ENCODE measurements at regions not wholly inside any gene's neighbourhood (a gene's known extent, or its start where the extent isn't known, plus 50 kb on each side); places are given as distances from the start of the nearest gene placed in this dataset.
A peak's percentile ranks its signal among the peaks of the same experiment; 100 is the strongest.

DNA sequence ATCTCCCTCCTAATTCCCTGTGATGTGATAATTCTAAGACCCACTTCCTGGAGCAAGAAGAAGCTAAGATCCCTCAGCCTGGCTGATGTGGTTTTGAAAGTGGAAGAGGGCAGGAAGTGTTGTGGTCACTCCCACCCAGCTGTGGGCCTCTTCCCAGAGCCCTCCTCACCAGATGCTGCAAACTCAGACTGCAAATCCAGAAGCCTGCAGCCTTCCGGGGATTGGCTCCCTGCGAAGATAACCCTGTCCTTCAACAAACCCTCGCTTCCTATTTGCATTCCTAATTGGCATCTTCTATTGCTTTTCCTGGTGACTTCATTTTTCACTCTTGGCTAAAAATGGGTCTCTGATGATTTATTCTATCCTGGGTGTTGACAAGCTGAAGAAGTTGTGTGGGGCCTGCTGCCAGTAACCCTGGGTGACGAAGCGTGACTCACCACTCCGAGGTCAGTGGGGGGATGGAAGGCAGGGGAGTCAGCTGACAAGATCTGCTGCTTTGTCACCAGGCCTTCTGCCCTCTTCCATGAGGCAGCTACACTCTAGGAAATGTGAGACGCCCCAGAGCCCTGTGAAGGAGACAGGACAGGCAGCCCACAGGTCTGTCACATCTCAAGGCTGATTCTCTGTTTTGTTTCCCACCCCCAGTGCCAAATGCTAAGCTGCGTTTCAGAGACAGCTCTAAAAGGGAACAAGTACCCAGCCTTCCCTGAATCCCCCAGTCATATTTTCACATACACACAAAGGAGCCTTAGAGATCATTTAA lies 99.7 kb upstream of the LIPC start:
- TF ChIP-seq, protein P1, sequence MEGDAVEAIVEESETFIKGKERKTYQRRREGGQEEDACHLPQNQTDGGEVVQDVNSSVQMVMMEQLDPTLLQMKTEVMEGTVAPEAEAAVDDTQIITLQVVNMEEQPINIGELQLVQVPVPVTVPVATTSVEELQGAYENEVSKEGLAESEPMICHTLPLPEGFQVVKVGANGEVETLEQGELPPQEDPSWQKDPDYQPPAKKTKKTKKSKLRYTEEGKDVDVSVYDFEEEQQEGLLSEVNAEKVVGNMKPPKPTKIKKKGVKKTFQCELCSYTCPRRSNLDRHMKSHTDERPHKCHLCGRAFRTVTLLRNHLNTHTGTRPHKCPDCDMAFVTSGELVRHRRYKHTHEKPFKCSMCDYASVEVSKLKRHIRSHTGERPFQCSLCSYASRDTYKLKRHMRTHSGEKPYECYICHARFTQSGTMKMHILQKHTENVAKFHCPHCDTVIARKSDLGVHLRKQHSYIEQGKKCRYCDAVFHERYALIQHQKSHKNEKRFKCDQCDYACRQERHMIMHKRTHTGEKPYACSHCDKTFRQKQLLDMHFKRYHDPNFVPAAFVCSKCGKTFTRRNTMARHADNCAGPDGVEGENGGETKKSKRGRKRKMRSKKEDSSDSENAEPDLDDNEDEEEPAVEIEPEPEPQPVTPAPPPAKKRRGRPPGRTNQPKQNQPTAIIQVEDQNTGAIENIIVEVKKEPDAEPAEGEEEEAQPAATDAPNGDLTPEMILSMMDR (IDR thresholded peaks at IDR 0.05), result no peak
- TF ChIP-seq NR3C1 (IDR thresholded peaks at IDR 0.05), result no peak
- peak; percentile 96 for TF ChIP-seq EP300 (IDR thresholded peaks at IDR 0.05)
- peak; percentile 75 for TF ChIP-seq CHD2 (IDR thresholded peaks at IDR 0.05; ENCODE audit: low read length, partially characterized antibody)
